GM21423 (cell line): ENCODE measurements at regions not wholly inside any gene's neighbourhood (a gene's known extent, or its start where the extent isn't known, plus 50 kb on each side); places are given as distances from the start of the nearest gene placed in this dataset.
A peak's percentile ranks its signal among the peaks of the same experiment; 100 is the strongest.
"Not testable (repeated sequence)": the region's sequence is repeated elsewhere in the genome, so short reads cannot be mapped to it uniquely, and the experiment has no call there.

Experiments used
- ATAC-seq: cut with Tn5 transposase; IDR thresholded peaks from one replicate; pipeline ENCODE4 v1.9.1; 2021; ENCODE audit warnings: mild to moderate bottlenecking, moderate library complexity; ENCODE audit not compliant: unreplicated experiment

DNA sequence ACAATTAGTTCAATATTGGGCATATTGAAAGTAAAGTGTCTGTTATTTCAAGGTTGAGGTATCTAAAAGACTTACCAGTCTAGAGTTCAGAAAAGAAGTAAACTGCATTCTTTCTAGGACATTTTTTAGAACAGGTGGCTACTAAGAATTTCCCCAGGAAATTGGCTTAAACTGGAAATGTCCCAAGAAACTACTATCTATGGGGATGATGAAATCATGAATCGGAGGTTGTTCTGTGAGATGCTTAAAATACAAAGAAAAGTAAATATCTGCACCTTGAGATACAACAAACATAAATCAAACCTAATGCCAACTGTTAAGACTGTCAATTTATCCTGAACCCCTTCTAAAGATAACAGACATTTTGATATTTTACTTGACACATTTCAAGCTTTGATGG, 226.5 kb upstream of the NREP start:
- ATAC-seq = no peak

DNA sequence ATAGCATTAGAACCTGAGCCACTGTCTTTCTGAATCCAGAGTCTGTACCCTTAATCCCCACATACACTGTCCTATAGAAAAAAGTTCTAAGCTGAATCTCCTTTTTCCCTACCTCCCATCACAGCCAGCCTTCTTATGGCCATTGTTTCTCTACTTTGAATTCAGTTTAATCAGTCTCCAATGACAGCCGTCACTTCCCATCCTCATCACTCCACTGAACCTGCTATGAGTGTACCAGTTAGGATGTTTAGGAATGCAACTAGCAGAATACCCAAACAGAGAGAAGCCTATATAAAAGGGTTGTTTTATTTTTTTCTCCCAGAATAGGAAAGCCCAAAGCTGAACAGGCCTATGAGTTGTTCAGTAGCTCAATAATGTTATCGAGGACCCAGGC, 220.4 kb upstream of the NREP start:
- ATAC-seq = no peak

DNA sequence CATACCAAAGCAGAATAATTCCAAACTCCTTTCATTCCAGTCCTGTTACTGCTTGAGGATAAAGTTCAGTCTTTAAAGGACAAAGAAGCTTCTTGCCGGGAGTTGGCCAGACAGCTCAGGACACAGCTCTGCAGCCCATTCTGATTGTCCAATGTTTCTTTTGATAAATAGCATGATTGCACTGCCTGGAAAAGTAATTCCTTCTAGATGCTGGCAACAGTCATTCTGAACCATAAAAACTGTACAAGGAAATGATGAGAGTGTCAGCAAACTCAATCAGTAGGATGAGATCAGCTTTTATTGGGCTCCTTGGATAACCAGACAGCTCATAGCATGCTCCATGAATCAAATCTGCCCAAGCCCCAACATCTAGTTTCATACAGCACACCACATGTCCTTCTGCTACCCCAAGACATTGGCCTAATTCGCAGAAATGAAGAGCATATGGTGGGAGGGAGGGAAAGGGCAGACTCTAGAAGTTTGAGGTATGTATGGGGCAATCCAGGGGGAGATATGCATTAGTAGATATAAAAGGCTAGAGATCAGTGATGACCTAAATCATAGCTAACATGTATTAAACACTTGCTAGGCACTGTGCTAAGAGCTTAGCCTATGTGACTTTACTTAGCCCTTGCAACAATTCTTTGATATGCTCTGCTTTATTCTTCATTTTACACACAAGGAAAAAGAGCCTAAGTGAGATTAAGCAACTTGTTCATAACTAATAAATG, 219.9 kb upstream of the NREP start:
- no peak for ATAC-seq

DNA sequence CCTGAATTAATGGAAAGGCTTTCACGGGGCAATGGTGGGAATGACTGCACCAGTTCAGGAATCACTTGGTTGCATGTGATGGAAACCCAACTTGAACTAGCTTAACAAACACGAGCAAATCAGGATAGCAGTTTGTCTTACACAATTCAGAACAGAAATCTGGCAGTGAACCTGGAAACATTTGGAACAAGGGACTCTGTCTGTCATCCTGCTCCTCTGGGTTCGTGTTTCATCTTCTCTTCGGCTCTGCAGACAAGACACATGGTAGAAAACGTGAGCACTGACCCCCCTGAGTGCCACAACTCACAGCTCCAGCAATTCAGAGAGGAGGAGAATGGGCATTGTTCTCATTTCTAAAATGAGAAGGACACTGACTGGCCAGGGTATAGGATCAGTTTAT, 218.1 kb upstream of the NREP start:
- ATAC-seq = no peak

- ATAC-seq = no peak
Measured at GRCh38 chr5:111973961-111974360, 217.0 kb upstream of the NREP start.

DNA sequence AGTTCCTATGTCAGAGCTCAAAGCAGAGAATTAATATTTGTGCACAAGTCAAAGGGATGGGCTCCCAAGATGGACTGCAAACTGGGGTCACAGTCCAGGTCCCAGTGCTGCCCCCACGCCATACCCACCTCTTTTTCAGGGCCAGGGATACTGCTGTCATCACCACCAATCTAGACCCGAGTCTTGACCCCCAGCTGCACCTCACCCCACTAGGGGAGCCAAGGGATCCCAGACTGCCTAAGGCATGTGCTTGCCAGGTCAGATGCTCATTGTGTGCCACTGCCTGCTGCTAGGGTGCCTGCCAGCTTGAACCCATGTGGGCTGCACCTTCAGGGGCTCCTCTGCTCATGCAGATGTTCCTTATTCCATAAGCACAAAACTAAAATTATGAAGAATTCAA, 215.6 kb upstream of the NREP start:
- no peak for ATAC-seq

GRCh38 chr5:111972080-111972479, 215.1 kb upstream of the NREP start:
- peak; percentile 70 for ATAC-seq

- ATAC-seq = no peak
Measured at GRCh38 chr5:111968459-111968858, 211.5 kb upstream of the NREP start.

DNA sequence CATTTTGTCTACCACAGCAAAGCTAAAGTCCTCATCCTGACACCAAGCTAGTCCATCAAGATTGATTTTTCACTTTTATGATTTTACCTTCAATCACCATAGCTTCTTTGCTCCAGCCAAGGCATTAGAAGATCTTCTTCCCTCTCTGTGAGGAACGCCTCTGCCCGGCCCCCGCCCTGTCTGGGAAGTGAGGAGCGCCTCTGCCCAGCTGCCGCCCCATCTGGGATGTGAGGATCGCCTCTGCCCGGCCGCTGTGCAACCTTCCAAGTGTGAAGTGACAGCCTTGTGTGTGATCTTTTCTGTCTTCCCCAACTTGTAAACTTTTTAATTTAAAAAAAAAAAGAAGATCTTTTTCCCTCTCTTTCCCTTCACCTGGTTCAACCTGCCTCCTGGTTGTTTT, 210.5 kb upstream of the NREP start:
- no peak for ATAC-seq

DNA sequence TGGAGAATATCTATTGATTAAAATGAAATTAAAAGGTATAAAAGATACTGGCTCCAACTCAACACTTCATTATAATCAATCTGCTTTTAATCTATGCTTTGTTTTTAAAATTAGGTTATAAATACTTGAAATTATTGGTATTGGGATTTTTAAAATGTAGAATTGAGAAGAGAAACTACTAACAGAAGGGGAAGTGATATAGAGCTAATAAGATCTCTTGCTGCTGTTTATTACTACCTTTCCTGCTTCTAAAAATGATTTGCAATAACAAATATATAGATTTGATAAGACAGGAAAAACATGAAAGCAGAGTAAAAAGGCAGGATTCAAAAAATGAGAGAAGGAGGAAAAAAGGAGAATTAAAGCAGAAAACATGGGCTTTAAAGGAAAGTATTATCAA, 209.3 kb upstream of the NREP start:
- no peak for ATAC-seq

DNA sequence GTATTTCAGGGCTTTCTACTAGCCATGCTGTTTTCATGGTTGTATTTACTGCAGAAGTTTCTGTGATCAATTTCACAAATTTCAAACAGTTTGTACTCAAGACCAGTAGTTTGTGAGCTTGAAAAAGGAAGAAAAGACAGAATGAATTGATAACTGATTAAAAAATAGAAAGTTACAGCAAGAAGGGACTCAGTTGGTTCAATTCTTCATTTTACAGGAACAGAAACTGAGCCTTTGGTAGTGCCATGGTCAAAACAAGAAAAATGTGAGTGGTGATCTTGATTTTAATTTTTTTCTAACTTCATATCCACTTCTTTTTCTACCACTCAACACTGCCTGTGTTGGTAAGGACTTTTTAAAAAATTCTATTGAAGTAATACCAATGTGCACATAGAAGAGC, 206.6 kb upstream of the NREP start:
- ATAC-seq = no peak

DNA sequence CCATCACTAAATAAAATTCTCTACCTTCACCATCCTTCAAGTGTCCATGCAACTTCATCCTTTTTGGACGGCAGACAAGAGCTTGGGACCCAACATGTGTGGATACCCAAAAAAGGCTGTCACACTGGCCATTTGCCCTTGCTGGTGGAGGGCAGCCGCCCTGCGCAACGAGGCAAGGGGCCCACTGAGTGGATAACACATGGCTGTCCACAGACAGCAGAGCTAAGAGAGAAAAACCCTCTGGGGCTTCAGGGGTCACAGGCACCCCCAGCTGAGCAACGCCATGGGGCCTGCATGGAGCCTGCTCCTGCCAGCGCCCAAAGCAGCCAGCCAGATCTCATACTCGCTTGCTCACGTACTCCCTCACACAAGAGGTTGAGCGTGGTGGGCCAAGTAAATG, 205.9 kb upstream of the NREP start:
- no peak for ATAC-seq

DNA sequence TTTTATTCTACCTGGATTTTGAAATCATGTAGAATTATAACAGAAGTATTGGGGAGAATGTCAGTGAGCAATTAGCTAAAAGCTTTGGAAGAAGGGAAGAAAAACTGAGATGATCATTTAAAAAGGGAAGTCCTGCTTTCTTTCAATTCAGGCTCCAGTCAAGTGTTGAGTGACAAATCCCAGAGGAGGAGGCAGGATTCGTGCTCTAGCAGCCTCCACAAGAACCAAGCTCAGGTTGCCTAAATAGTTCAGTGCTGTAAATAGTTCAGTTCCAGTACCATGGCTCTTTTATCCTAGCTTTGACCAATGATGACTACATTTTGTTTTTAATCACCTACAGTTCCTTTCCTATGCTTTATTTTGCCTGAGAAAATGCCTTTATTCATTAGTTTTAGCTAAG, 204.9 kb upstream of the NREP start:
- ATAC-seq = no peak

DNA sequence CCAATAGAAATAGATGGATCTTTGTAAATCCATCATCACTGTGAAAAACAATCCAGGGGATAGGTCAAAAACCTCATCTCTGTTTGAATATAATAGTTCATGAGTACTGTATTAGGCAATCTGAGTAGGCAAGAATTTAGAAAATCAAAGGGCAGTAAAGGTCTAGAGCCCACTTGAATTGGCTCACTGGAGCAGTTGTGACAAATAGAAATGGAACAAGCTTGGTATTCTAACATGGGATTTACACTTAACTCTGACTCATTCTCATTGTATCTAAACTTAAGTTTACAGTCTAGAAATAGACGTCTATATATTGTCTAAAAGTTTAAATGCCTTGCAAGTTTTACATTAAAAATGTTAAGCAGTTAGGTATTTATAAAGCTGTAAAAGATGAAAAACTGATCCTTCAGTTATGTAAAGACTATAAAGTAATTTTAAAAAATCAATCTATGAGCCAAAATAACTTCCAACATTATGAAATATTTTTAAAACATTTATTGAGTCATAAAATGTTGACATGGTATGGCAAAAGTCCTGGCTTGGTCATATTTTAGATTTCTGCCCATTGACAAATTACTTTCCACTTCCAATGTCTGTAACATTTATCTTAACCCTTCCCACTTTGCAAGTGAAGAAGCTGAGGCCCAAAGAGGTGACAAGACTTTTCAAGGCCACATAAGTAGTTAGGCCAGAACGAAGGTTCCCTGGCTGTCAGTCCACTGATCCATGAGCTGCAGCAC, 203.7 kb upstream of the NREP start:
- ATAC-seq = no peak

- ATAC-seq = no peak
Measured at GRCh38 chr5:111958851-111959250, 201.9 kb upstream of the NREP start.

- not testable (repeated sequence) for ATAC-seq
Measured at GRCh38 chr5:111956765-111957164, 199.8 kb upstream of the NREP start.

DNA sequence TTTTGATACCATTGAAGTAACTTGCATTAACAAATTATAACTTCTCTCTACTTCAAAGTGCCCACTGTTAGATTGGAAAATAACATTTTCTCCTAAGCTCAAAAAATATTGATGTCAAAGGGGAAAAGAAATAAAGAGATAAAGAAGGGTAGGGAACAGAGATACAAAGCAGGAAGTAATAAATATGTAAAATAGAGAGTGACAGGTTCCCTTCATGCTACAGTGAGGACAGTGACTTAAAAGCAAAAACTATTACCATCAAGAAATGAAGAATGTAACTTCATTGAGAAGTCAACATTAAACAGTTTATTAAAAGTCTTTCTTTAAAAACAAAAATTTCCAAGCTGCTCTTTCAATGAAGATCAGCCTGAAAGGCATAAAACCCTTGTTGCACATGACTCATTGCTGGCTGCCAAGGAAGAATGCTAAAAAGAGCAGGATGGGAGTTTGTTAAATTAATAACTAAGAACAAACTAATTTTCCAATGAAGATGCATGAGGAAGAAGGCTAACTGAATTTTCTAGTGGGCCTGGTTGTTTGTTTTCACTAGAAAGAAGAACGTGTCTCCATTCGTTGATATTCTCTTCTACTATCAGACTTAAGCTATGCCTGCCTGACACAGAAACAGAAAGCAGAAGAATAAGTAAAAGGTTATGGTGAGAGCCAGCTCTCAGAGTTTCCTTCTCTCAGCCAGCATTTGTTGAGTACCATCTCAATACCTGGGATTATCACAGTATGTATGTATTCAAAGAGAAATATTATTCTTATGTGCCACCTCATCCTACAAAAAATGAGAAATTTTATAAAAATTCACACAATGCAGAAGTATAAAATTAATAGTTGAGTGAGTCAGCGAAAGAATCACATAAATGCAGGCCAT, 197.8 kb upstream of the NREP start:
- ATAC-seq = peak; percentile 83

GRCh38 chr5:111953351-111954127, 196.5 kb upstream of the NREP start:
- no peak for ATAC-seq

DNA sequence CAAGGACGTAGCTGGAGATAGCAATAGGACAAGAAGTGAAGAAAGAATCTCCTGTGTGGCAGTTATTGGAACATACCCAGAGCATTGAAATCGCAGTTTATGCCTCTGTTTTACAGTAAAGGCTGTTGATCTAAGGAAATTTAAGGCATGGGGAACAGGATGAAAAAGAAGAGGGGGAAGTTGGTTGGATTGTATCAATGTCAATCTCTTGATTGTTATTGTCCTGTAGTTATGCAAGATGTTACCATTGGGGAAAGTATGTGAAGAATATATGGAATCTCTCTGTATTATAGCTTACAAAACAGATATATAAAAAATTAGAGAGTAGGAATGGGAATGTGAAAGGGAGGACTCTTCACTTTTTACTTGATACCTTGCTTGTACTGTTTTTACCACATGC, 195.6 kb upstream of the NREP start:
- ATAC-seq = no peak

GRCh38 chr5:111950660-111951059, 193.7 kb upstream of the NREP start:
- no peak for ATAC-seq
